ENCODE measurements at regions not wholly inside any gene's neighbourhood (a gene's known extent, or its start where the extent isn't known, plus 50 kb on each side); places are given as distances from the start of the nearest gene placed in this dataset.

DNA sequence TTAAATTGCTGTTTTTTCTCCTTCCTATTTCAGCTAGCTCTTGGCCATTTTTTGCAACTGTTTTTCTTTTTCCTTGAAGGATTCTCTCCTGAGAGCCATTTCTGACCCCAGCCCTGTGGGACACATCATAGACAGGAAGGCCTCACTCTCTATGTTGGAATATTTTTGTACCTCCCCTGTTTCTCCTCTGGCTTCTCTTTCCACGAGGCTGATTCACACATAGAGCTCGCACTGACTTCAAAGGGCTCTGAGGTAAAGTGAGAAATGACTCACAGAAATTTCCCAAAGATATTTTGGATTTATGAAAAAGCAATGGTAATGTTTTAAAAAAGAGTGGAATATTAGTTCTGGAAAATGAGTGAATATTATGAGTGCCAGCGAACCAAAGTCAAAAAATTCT lies 181.7 kb upstream of the IGFBP7 start:
- Histone ChIP-seq H3K4me2 (no peak overlapping the region), H3K36me3 (ENCODE audit: insufficient read depth) (no peaks in the 10 kb centered on the region), H3K4me1 (ENCODE audit: insufficient read depth) (peaks cover 16% of the 10 kb centered on the region), H3K79me2 (replicated peaks; ENCODE audit: insufficient read depth) (no peaks in the 10 kb centered on the region), H3K4me3 (no peak overlapping the region), H2AFZ (no peak overlapping the region; the same call in 1 of the 2 replicates), H3K27ac (ENCODE audit: low read depth) (no peak overlapping the region), H3F3A (replicated peaks; ENCODE audit: low read depth) (peaks cover 6% of the 10 kb centered on the region; the same call in 1 of the 2 replicates), H3K27me3 (ENCODE audit: insufficient read depth) (peaks cover 9% of the 10 kb centered on the region; the same call in 1 of the 2 replicates), H3K9me2 (ENCODE audit: insufficient read depth) (peaks cover 16% of the 10 kb centered on the region), H4K20me1 (replicated peaks; ENCODE audit: insufficient read depth) (no peaks in the 10 kb centered on the region)
- Mint-ChIP-seq H3K27me3 (ENCODE audit: insufficient read depth, low read depth, poor library complexity) (peaks cover 7% of the 10 kb centered on the region), H3K9me3 (peaks cover 19% of the 10 kb centered on the region), H3K36me3 (ENCODE audit: low read depth) (peaks cover 24% of the 10 kb centered on the region; the same call in 2 of the 3 replicates), H3K27ac (no peak overlapping the region; the same call in 1 of the 2 replicates), H3K4me3 (no peak overlapping the region), H3K4me1 (peaks cover 26% of the 10 kb centered on the region)
- DNase-seq (ENCODE audit: low spot score), result no peak
- ATAC-seq, result no peak
- TF ChIP-seq CREB1 (CRISPR knock-in tag; IDR thresholded peaks at IDR 0.05; ENCODE audit: low read depth) (no peak), EZH2phosphoT487 (IDR thresholded peaks at IDR 0.05; ENCODE audit: unreplicated experiment) (no peak), NANOG (IDR thresholded peaks at IDR 0.05; ENCODE audit: borderline replicate concordance) (no peak)

DNA sequence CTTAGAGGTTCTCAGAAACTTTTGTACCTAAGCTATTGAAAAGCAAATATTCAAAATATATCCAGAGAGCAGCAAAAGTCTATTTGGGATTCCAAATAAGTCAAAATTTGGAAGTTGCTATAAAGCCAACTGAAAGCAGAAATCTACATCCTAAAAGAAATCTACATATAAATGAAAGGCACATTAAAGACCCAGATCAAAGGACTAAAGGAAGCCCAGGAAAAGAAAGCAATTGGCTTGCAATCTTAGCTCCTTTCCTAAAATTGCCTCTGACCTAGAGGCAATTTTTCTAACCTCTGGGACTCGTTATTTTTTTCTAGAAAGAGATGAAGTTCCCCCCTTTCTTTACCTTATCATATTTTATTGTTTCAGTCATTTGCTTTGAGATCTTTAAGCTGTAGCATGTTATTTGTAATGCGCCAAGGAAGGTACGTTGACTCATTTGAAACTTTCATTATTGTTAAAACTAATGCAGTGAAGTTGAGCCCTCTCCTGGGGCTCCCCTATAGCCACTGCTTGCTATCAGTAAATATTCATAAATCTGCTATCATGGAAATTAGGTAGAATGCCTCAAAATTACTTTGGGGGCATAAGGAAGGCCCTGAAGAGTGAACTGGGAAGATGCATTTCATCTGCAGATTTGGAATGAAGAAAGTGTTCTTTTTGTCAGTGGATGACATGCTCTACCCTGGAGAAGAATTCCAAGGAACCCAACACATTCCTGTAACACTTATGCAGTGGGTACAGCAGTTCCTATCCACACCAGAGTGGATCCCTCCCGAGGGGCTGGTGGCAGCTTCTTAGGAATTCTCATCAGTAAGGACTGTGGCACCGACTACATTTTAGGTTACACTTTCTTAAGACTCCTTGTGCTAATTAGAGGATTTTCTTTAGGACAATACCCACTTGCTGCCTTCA lies 177.8 kb upstream of the IGFBP7 start:
- peaks cover 16% of the 10 kb centered on the region for H3K9me2 ChIP-seq (ENCODE audit: insufficient read depth)
- Mint-ChIP-seq H3K27ac (no peak overlapping the region; the same call in 1 of the 2 replicates), H3K36me3 (ENCODE audit: low read depth) (peaks cover 24% of the 10 kb centered on the region; the same call in 2 of the 3 replicates), H3K4me3 (peak overlapping the region; percentile 55), H3K27me3 (ENCODE audit: insufficient read depth, low read depth, poor library complexity) (peaks cover 9% of the 10 kb centered on the region), H3K4me1 (peaks cover 30% of the 10 kb centered on the region), H3K9me3 (peaks cover 19% of the 10 kb centered on the region)
- no peak overlapping the region for H3K27ac ChIP-seq (ENCODE audit: low read depth)
- no peak overlapping the region for H2AFZ ChIP-seq
- H3K36me3 ChIP-seq (ENCODE audit: insufficient read depth), result no peaks in the 10 kb centered on the region
- H3K4me2 ChIP-seq, result peak overlapping the region; percentile 62
- H3K4me3 ChIP-seq, result peak overlapping the region; percentile 36
- no peaks in the 10 kb centered on the region for H3K79me2 ChIP-seq (replicated peaks; ENCODE audit: insufficient read depth)
- TF ChIP-seq ZNF331 (CRISPR knock-in tag; IDR thresholded peaks at IDR 0.05; ENCODE audit: low read depth) (no peak), STAT1 (IDR thresholded peaks at IDR 0.05; ENCODE audit: unreplicated experiment) (no peak), NANOG (IDR thresholded peaks at IDR 0.05; ENCODE audit: borderline replicate concordance) (peak; percentile 8; the same call in 1 of the 2 replicates)
- ATAC-seq (peak; percentile 78), DNase-seq (ENCODE audit: low spot score) (peak; percentile 68)
- peaks cover 6% of the 10 kb centered on the region; the same call in 1 of the 2 replicates for H3F3A ChIP-seq (replicated peaks; ENCODE audit: low read depth)
- no peaks in the 10 kb centered on the region for H4K20me1 ChIP-seq (replicated peaks; ENCODE audit: insufficient read depth)
- H3K4me1 ChIP-seq (ENCODE audit: insufficient read depth), result peaks cover 30% of the 10 kb centered on the region
- peaks cover 9% of the 10 kb centered on the region; the same call in 1 of the 2 replicates for H3K27me3 ChIP-seq (ENCODE audit: insufficient read depth)

DNA sequence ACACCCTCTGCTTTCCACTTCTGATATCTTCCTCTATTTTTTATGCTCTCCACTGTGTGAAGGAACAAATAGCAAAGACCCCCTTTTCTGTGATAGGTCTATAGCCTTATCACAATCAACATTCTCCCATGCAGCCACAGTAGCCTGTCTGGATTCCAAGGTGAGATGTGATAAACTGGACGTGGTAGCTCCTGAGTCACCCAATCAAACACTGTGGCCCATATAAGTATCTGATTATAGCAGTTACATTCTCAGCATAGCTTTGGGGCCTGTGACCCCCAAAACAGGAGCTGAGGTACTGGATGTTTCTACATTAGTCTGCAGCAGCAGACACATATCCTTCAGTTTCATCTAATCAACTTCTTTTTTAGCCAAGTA lies 172.7 kb upstream of the IGFBP7 start:
- no peaks in the 10 kb centered on the region for H4K20me1 ChIP-seq (replicated peaks; ENCODE audit: insufficient read depth)
- H3K9me2 ChIP-seq (ENCODE audit: insufficient read depth), result no peaks in the 10 kb centered on the region
- no peaks in the 10 kb centered on the region for H3K36me3 Mint-ChIP-seq (ENCODE audit: low read depth)
- H3K27ac ChIP-seq (ENCODE audit: low read depth), result no peak overlapping the region
- ATAC-seq (no peak), DNase-seq (ENCODE audit: low spot score) (no peak)
- no peaks in the 10 kb centered on the region for H3K79me2 ChIP-seq (replicated peaks; ENCODE audit: insufficient read depth)
- no peaks in the 10 kb centered on the region for H3K36me3 ChIP-seq (ENCODE audit: insufficient read depth)
- H3K4me2 ChIP-seq, result no peak overlapping the region
- no peaks in the 10 kb centered on the region for H3F3A ChIP-seq (replicated peaks; ENCODE audit: low read depth)
- no peaks in the 10 kb centered on the region for H3K27me3 ChIP-seq (ENCODE audit: insufficient read depth)
- peaks cover 27% of the 10 kb centered on the region for H3K4me1 Mint-ChIP-seq
- no peak overlapping the region; the same call in 1 of the 2 replicates for H2AFZ ChIP-seq
- no peaks in the 10 kb centered on the region for H3K9me3 Mint-ChIP-seq
- peaks cover 17% of the 10 kb centered on the region for H3K4me1 ChIP-seq (ENCODE audit: insufficient read depth)
- H3K27me3 Mint-ChIP-seq (ENCODE audit: insufficient read depth, low read depth, poor library complexity), result peaks cover 4% of the 10 kb centered on the region
- TF ChIP-seq NANOG (IDR thresholded peaks at IDR 0.05; ENCODE audit: borderline replicate concordance) (no peak), ZNF331 (CRISPR knock-in tag; IDR thresholded peaks at IDR 0.05; ENCODE audit: low read depth) (no peak), CREB1 (CRISPR knock-in tag; IDR thresholded peaks at IDR 0.05; ENCODE audit: low read depth) (no peak), ZNF114 (CRISPR knock-in tag; IDR thresholded peaks at IDR 0.05) (no peak), JUNB (IDR thresholded peaks at IDR 0.05; ENCODE audit: unreplicated experiment) (no peak)
- TF ChIP-seq, protein P1, sequence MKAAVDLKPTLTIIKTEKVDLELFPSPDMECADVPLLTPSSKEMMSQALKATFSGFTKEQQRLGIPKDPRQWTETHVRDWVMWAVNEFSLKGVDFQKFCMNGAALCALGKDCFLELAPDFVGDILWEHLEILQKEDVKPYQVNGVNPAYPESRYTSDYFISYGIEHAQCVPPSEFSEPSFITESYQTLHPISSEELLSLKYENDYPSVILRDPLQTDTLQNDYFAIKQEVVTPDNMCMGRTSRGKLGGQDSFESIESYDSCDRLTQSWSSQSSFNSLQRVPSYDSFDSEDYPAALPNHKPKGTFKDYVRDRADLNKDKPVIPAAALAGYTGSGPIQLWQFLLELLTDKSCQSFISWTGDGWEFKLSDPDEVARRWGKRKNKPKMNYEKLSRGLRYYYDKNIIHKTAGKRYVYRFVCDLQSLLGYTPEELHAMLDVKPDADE (IDR thresholded peaks at IDR 0.05), result no peak
- H3K4me3 Mint-ChIP-seq, result no peak overlapping the region
- H3K27ac Mint-ChIP-seq, result no peak overlapping the region
- no peak overlapping the region for H3K4me3 ChIP-seq

Measured in GM23338 (cell line).